Rectal smooth muscle tissue (tissue), 1 donor: ENCODE measurements at regions not wholly inside any gene's neighbourhood (a gene's known extent, or its start where the extent isn't known, plus 50 kb on each side); places are given as distances from the start of the nearest gene placed in this dataset.
"Not testable (repeated sequence)": the region's sequence is repeated elsewhere in the genome, so short reads cannot be mapped to it uniquely, and the experiment has no call there.

Experiments
- H3K27ac ChIP-seq: one replicate; pipeline ENCODE4 v1.7.0; 2013; ENCODE audit warnings: low read depth, low read length, inconsistent platforms
- H3K27me3 ChIP-seq: one replicate; pipeline ENCODE4 v1.7.0; 2013; ENCODE audit warnings: low read length; ENCODE audit not compliant: control insufficient read depth, insufficient read depth
- H3K36me3 ChIP-seq: one replicate; pipeline ENCODE4 v1.7.0; 2013; ENCODE audit warnings: low read length; ENCODE audit not compliant: control insufficient read depth, insufficient read depth
- H3K4me1 ChIP-seq: one replicate; pipeline ENCODE4 v1.7.0; 2013; ENCODE audit warnings: low read length; ENCODE audit not compliant: control insufficient read depth, insufficient read depth
- H3K4me3 ChIP-seq: one replicate; pipeline ENCODE4 v1.7.0; 2013; ENCODE audit warnings: low read length
- H3K9ac ChIP-seq: one replicate; pipeline ENCODE4 v1.7.0; 2013; ENCODE audit warnings: low read length

GRCh38 chr11:15342163-15342562 lies 227.4 kb downstream of the INSC start:
- H3K4me1 ChIP-seq: no peaks in the 10 kb centered on the region

GRCh38 chr11:15346907-15347306 lies 232.2 kb downstream of the INSC start:
- H3K27me3 ChIP-seq: no peaks in the 10 kb centered on the region
- H3K36me3 ChIP-seq: no peaks in the 10 kb centered on the region
- H3K9ac ChIP-seq: no peak overlapping the region
- H3K4me1 ChIP-seq: no peaks in the 10 kb centered on the region
- no peak overlapping the region for H3K27ac ChIP-seq
- no peak overlapping the region for H3K4me3 ChIP-seq

More at GRCh38 chr11:15342163-15342562, 227.4 kb downstream of the INSC start:
- Histone ChIP-seq H3K9ac (no peak overlapping the region), H3K27ac (no peak overlapping the region), H3K36me3 (no peaks in the 10 kb centered on the region), H3K4me3 (no peak overlapping the region), H3K27me3 (no peaks in the 10 kb centered on the region)

GRCh38 chr11:15347969-15348734 lies 233.4 kb downstream of the INSC start:
- H3K27ac ChIP-seq: no peak overlapping the region
- no peaks in the 10 kb centered on the region for H3K27me3 ChIP-seq
- no peaks in the 10 kb centered on the region for H3K36me3 ChIP-seq
- no peak overlapping the region for H3K9ac ChIP-seq
- H3K4me1 ChIP-seq: no peaks in the 10 kb centered on the region
- H3K4me3 ChIP-seq: no peak overlapping the region

- no peaks in the 10 kb centered on the region for H3K27me3 ChIP-seq
- no peak overlapping the region for H3K4me3 ChIP-seq
- H3K9ac ChIP-seq: no peak overlapping the region
- no peak overlapping the region for H3K27ac ChIP-seq
- H3K36me3 ChIP-seq: no peaks in the 10 kb centered on the region
- H3K4me1 ChIP-seq: no peaks in the 10 kb centered on the region
Measured at GRCh38 chr11:15349413-15349812, 234.7 kb downstream of the INSC start.

- Histone ChIP-seq H3K4me1 (no peaks in the 10 kb centered on the region), H3K9ac (no peak overlapping the region), H3K36me3 (no peaks in the 10 kb centered on the region), H3K4me3 (no peak overlapping the region), H3K27me3 (no peaks in the 10 kb centered on the region), H3K27ac (no peak overlapping the region)
Measured at GRCh38 chr11:15361316-15361715, 246.6 kb downstream of the INSC start.

- H3K4me1 ChIP-seq, H3K9ac ChIP-seq, H3K27ac ChIP-seq, H3K4me3 ChIP-seq, H3K36me3 ChIP-seq, H3K27me3 ChIP-seq: not testable (repeated sequence)
Measured at GRCh38 chr11:15365286-15365685, 250.6 kb downstream of the INSC start.

- H3K9ac ChIP-seq: no peak overlapping the region
- no peaks in the 10 kb centered on the region for H3K4me1 ChIP-seq
- H3K36me3 ChIP-seq: no peaks in the 10 kb centered on the region
- H3K27ac ChIP-seq: no peak overlapping the region
- no peak overlapping the region for H3K4me3 ChIP-seq
- no peaks in the 10 kb centered on the region for H3K27me3 ChIP-seq
Measured at GRCh38 chr11:15367695-15368094, 253.0 kb downstream of the INSC start.

- Histone ChIP-seq H3K36me3 (no peaks in the 10 kb centered on the region), H3K27me3 (no peaks in the 10 kb centered on the region), H3K4me3 (no peak overlapping the region), H3K4me1 (no peaks in the 10 kb centered on the region), H3K9ac (no peak overlapping the region), H3K27ac (no peak overlapping the region)
Measured at GRCh38 chr11:15370495-15371147, 255.9 kb downstream of the INSC start.

- no peak overlapping the region for H3K4me3 ChIP-seq
- H3K36me3 ChIP-seq: no peaks in the 10 kb centered on the region
- no peak overlapping the region for H3K27ac ChIP-seq
- no peak overlapping the region for H3K9ac ChIP-seq
- no peaks in the 10 kb centered on the region for H3K4me1 ChIP-seq
- no peaks in the 10 kb centered on the region for H3K27me3 ChIP-seq
Measured at GRCh38 chr11:15371533-15371932, 256.8 kb downstream of the INSC start.

- H3K36me3 ChIP-seq: no peaks in the 10 kb centered on the region
- H3K4me3 ChIP-seq: no peak overlapping the region
- no peak overlapping the region for H3K9ac ChIP-seq
- no peaks in the 10 kb centered on the region for H3K27me3 ChIP-seq
- no peaks in the 10 kb centered on the region for H3K4me1 ChIP-seq
- no peak overlapping the region for H3K27ac ChIP-seq
Measured at GRCh38 chr11:15374418-15374817, 259.7 kb downstream of the INSC start.

- Histone ChIP-seq H3K4me3 (no peak overlapping the region), H3K36me3 (no peaks in the 10 kb centered on the region), H3K27ac (no peak overlapping the region), H3K4me1 (no peaks in the 10 kb centered on the region), H3K9ac (no peak overlapping the region), H3K27me3 (no peaks in the 10 kb centered on the region)
Measured at GRCh38 chr11:15378941-15379340, 264.2 kb downstream of the INSC start.

GRCh38 chr11:15379483-15379882 lies 264.8 kb downstream of the INSC start:
- Histone ChIP-seq H3K27ac (no peak overlapping the region), H3K27me3 (no peaks in the 10 kb centered on the region), H3K9ac (no peak overlapping the region), H3K4me1 (no peaks in the 10 kb centered on the region), H3K4me3 (no peak overlapping the region), H3K36me3 (no peaks in the 10 kb centered on the region)

- Histone ChIP-seq H3K27me3 (no peaks in the 10 kb centered on the region), H3K4me3 (no peak overlapping the region), H3K27ac (no peak overlapping the region), H3K9ac (no peak overlapping the region), H3K4me1 (no peaks in the 10 kb centered on the region), H3K36me3 (no peaks in the 10 kb centered on the region)
Measured at GRCh38 chr11:15390857-15391256, 276.1 kb downstream of the INSC start.
